Islet precursor cell (in vitro differentiated cells): ENCODE measurements at regions not wholly inside any gene's neighbourhood (a gene's known extent, or its start where the extent isn't known, plus 50 kb on each side); places are given as distances from the start of the nearest gene placed in this dataset.

Experiments used
- DNase-seq: peaks from one replicate; pipeline ENCODE4 v3.0.0-alpha.2; 2018

DNA sequence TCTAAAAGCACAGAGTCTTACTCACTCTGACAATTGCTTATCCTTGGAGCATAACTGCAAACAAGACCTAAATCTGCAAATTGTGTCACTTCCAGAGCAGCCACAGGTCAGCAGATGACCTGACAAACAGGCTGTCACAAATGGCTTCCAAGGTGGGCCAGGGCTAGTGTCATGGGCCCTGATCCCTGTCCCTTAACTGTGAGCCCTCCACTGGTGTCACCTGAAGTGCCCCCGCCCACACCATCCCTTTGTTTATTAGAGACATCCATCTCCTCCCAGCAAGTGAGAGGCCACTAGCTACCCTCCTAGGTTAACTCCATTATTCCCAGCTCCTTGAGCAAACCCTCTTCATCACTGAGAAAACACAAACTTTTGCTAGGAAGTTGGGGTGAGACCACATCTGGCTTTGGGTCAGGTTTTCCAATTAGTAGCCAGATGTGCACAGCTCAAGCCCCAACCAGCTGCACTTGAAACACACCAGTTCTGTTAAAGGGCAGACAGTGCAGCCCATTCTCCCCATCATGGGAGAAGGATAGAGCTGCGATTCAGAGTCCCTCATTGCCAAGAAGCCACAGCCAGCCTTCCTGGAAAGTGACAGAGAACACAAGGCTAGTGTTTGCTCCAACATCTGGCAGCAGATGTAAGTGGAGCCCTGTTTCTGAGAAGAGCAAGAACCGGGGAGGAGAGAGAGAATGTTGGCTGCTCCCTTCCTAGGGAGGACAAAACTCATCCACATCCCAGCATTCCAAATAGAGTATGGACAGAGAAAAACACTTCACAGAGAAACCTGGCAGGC lies 75.7 kb upstream of the NANOS1 start:
- DNase-seq, result peak; percentile 37

DNA sequence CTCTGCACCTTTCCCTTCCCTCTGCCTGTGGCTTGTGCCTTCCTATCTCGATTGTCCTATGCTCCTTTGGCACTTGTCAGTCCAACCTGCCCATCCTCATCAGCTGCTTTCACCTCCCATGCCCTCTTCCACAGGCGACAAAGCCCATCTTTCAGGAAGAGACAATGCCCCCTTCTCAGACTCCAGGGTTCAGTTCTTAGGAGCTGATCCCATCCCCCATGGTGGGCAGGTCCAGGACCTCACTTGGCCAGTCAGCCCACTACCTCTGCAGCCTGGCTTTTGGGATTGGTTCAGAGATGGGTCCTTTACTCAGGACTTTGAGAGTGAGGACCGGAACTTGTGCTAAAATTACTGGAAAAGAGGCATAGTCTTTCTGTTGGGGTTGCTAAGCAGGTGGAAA lies 74.0 kb upstream of the NANOS1 start:
- DNase-seq, result peak; percentile 38

DNA sequence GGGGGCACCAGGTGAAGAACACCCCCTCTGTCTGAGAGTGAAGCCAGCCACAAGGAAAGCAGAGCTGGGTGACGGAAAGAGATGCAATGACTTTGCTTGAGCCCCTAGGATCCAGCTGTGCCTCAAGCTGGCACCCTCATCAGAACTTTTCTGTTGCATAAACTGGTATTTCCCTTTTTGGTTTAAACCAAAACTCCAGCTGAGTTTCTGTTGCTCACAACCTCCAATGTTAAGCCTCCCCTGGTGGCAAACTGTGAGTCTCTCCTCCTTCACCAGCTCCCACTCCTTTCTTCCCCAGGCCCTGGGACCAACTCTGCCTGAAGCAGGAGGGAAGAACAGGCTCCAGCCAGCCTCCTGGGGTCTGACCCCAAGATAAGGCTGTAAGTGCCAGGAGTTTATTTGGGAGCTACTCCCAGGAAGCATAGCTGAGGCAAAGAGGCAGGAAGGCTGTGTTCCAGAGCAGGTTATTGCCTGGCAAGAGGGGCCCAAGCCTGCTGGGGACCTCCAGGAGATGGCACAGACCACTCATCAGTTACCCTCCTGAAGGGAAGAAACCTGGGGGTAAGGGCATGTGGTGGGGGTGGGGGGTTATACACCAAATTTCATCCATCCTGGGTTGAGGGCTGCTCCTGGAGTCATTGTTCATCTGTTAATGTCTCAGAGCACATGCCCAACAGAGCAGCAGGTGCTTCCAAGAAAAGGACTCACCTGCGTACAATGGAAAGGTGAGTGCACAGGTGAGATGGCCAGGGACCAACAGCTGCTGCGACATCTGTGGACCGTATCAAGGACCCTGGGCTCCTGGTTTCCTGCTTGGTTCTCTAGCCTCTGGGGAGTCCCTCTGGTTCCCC lies 73.3 kb upstream of the NANOS1 start:
- peak; percentile 54 for DNase-seq

DNA sequence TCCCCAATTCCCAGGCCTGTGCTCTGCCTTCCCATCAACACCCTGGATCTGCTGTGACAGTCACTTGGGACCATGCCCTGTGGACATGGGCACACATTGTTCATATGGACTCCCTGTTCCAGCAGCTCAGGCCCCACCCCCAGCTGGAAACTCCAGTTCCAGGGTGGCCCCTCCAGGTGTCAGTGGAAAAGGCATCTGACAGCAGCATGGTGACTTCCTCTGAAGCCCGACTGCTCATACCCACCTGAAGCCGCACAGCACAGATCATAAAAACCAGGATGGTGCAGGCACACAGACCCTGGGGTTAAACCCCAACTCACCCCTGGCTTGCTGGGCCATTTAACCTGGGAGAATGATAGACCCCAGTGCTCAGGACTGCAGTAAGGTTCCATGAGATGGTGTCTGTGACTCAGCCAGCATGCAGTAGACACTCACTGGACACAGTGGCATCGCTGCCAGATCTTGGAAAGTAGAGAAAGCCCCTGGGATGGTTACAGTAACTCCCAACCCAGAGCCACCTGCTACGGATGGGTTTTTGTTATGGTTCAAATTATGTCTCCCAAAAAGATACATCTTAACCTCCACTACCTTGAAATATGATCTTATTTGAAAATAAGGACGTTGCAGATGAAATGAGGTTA lies 72.6 kb upstream of the NANOS1 start:
- peak; percentile 49 for DNase-seq

- DNase-seq, result peak; percentile 32
Observed at GRCh38 chr10:118957443-118957825, 72.1 kb upstream of the NANOS1 start.

DNA sequence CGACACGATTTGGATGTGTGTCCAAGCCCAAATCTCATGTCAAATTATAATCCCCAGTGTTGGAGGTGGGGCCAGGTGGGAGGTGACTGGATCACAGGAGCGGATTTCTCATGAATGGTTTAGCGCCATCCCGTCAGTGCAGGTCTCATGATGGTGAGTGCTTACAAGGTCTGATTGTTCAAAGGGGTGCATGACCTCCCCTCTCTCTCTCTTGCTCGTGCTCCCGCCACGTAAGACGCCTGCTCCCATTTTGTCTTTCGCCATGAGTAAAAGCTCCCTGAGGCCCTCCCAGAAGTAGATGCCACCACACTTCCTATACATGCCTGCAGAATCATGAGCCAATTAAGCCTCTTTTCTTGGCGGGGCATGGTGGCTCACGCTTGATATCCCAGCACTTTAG lies 71.5 kb upstream of the NANOS1 start:
- DNase-seq, result peak; percentile 33

DNA sequence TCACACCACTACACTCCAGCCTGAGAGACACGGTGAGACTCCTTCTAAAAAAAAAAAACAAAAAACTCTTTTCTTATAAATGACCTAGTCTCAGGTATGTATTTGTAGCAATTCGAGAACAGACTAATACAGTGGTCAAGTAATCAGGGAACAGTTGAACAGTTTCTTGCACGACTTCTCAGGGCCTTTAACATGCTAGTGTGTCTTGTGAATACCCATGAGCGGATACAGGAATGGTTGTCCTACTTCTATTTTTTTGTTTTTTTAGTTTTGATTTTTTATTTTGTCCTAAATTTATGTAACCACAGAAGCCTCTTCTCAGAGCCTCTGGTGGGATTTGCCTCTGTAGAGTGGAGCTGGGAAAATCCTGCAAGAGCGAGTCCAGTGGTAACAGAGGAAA lies 71.0 kb upstream of the NANOS1 start:
- DNase-seq, result no peak

GRCh38 chr10:118958984-118959925 lies 70.3 kb upstream of the NANOS1 start:
- peak; percentile 86 for DNase-seq

- DNase-seq, result peak; percentile 88
Observed at GRCh38 chr10:118960157-118961090, 69.1 kb upstream of the NANOS1 start.

DNA sequence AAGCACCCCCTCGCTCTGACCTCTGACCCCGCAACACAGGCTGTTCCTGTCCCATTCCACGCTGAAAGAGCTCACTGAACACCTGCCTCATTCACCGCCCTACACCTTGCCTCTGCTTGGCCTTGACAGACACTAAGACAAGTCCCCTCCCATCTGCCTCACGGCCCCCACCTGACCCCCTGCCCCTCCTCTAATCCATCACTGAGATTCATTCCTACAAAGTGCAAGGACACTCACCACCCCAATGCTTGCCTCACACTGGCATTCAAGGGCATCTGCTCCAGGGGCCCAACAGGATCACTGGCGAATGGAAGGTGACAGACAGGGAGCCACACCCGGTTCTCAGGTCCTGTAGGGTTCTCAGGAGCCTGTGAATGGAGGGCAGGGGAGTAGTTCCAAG lies 68.1 kb upstream of the NANOS1 start:
- peak; percentile 46 for DNase-seq

GRCh38 chr10:118962331-118962868 lies 67.1 kb upstream of the NANOS1 start:
- DNase-seq, result peak; percentile 31

DNA sequence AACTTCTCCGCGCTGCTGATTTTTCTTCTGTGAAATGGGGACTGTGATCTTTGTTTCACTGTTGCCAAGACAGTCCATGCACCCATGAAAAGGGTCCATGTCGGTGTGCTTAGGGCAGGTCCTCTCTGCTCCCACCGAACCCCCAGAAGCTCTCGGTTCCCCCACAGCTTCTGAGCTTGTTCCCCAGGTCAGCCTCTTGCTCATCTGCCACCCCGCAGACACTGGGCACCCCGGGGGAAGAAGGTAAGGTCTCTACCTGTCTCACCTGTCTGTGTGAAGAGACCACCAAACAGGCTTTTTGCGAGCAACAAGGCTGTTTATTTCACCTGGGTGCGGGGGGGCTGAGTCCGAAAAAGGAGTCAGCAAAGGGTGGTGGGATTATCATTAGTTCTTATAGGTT lies 66.2 kb upstream of the NANOS1 start:
- peak; percentile 36 for DNase-seq

DNA sequence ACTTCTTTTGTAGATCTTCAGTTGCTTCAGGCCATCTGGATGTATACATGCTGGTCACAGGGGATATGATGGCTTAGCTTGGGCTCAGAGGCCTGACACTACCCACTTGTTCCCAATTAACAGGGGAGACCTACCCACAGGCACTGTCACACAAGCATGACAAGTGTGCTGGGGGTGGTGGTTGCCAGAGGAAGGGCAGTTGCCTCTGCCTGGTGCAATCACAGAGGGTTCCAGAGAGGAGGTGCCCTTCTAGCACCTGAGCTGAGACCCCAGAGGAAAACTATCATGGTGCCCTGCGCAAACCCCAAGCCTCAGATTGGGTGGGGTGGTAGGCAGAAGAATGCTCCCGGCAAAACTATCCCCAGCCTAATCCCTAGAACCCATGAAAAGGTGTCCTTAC lies 65.6 kb upstream of the NANOS1 start:
- DNase-seq, result peak; percentile 22

- peak; percentile 24 for DNase-seq
Observed at GRCh38 chr10:118964476-118964875, 65.0 kb upstream of the NANOS1 start.

DNA sequence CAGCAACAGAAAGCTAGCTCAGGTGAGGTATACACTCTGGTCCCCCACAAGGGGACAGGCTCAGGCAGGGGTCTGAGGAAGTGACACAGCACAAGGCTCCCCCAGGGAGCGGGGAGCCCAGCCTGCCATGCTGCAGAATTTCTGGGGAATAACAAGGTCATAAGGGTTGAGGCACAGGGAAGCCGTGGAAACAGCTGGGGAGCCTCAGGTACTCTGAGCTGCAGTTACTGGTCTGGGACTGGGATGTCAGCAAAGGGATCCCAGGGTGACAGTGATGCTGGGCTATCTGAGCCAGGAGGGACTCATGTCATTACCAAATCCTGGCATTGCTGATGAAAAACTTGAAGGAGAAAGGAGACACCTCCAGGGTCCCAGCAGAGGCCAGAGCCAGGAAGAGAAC lies 64.4 kb upstream of the NANOS1 start:
- DNase-seq, result peak; percentile 45

GRCh38 chr10:118965645-118966044 lies 63.9 kb upstream of the NANOS1 start:
- peak; percentile 62 for DNase-seq

DNA sequence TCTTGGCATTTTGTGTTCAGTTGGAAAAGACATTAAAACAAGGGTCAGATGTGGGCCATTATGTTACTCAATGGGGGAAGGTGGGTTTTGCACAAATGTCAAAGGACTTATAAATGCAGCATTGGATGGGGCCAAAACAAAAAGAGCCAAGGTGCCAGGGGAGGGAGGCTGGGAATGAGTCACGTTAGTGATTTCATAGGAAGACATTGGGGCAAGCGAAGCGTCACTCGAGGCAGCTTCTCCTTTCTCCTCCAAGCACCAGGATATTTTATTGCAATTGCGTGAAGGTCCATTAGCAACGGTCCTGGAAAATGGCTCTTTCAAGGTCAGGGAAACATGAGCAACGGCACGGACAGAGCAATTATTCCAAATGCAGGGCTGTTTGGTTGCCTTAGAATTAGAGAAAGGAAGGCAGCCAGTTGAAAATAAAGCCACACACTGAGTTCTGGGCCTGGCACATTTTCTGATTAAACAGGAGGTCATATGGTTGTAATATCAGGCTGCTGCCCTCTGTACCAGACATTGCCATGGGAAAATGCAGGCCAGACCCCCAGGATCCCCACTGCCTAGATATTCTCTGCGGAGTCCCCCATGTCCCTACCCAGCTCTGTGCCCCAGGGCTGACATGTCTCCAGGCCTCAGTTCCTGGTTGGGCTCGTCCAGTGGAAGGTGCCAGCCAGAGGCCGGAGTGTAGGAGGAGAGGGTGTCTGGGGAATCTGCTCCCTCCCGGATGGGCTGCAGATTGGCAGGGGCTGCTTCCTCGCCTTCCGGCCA lies 63.3 kb upstream of the NANOS1 start:
- peak; percentile 46 for DNase-seq

- peak; percentile 52 for DNase-seq
Observed at GRCh38 chr10:118966850-118967125, 62.7 kb upstream of the NANOS1 start.

GRCh38 chr10:118967160-118967559 lies 62.4 kb upstream of the NANOS1 start:
- DNase-seq, result no peak

DNA sequence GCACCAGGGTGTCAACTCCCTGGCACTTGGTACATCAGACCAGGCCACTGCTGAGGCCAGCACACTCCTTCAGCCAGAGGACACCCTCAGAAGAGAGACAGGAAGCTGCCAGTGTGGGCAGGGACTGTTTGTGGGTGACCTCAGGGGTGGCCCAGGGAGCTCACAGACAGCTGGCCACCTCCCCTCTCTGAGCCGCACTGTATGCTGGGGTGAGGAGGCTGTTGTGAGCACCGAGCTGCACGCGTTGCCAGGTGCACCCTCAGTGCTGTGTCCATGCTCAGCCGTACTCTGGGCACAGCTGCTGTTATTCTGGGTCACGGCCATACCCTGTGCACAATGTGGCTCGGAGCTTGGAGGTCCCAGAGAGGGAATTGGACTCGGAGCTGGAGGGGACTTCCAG lies 61.5 kb upstream of the NANOS1 start:
- DNase-seq, result peak; percentile 48
